ENCODE measurements at regions not wholly inside any gene's neighbourhood (a gene's known extent, or its start where the extent isn't known, plus 50 kb on each side); places are given as distances from the start of the nearest gene placed in this dataset.

- TF ChIP-seq CTCF (IDR thresholded peaks at IDR 0.05) (no peak), POLR2AphosphoS5 (IDR thresholded peaks at IDR 0.05) (no peak), POLR2A (IDR thresholded peaks at IDR 0.05) (no peak)
These were observed 397.6 kb downstream of the MDFIC start for GRCh38 chr7:115319541-115319940.

Data from suprapubic skin (tissue), 4 donors.